ENCODE measurements at regions not wholly inside any gene's neighbourhood (a gene's known extent, or its start where the extent isn't known, plus 50 kb on each side); places are given as distances from the start of the nearest gene placed in this dataset.

- DNase-seq (ENCODE audit: low spot score) (no peak), ATAC-seq (no peak)
These were observed 96.7 kb upstream of the SMIM21 start for GRCh38 chr18:75524181-75524580.

GRCh38 chr18:75521816-75522215 is 94.3 kb upstream of the SMIM21 start:
- no peak for ATAC-seq
- DNase-seq (ENCODE audit: low spot score): no peak

GRCh38 chr18:75518007-75518406 is 90.5 kb upstream of the SMIM21 start:
- no peak for DNase-seq (ENCODE audit: low spot score)
- ATAC-seq: no peak

GRCh38 chr18:75517286-75517685 is 89.8 kb upstream of the SMIM21 start:
- ATAC-seq (no peak), DNase-seq (ENCODE audit: low spot score) (no peak)

GRCh38 chr18:75507636-75508035 is 80.1 kb upstream of the SMIM21 start:
- ATAC-seq (no peak), DNase-seq (ENCODE audit: low spot score) (no peak)

GRCh38 chr18:75506913-75507312 is 79.4 kb upstream of the SMIM21 start:
- DNase-seq (ENCODE audit: low spot score) (no peak), ATAC-seq (no peak)

GRCh38 chr18:75504469-75504868 is 77.0 kb upstream of the SMIM21 start:
- ATAC-seq (no peak), DNase-seq (ENCODE audit: low spot score) (no peak)

- no peak for DNase-seq (ENCODE audit: low spot score)
- ATAC-seq: no peak
These were observed 76.1 kb upstream of the SMIM21 start for GRCh38 chr18:75503615-75504014.

GRCh38 chr18:75502286-75502685 is 74.8 kb upstream of the SMIM21 start:
- DNase-seq (ENCODE audit: low spot score) (no peak), ATAC-seq (no peak)

GRCh38 chr18:75500545-75500944 is 73.0 kb upstream of the SMIM21 start:
- DNase-seq (ENCODE audit: low spot score) (no peak), ATAC-seq (no peak)

- ATAC-seq (no peak), DNase-seq (ENCODE audit: low spot score) (no peak)
These were observed 70.2 kb upstream of the SMIM21 start for GRCh38 chr18:75497576-75498235.

GRCh38 chr18:75496151-75496550 is 68.6 kb upstream of the SMIM21 start:
- ATAC-seq: no peak
- no peak for DNase-seq (ENCODE audit: low spot score)

GRCh38 chr18:75492852-75493251 is 65.3 kb upstream of the SMIM21 start:
- no peak for ATAC-seq

GRCh38 chr18:75491361-75491760 is 63.9 kb upstream of the SMIM21 start:
- no peak for ATAC-seq
- no peak for DNase-seq (ENCODE audit: low spot score)

More at GRCh38 chr18:75492852-75493251, 65.3 kb upstream of the SMIM21 start:
- no peak for DNase-seq (ENCODE audit: low spot score)

- ATAC-seq (no peak), DNase-seq (ENCODE audit: low spot score) (no peak)
These were observed 62.1 kb upstream of the SMIM21 start for GRCh38 chr18:75489493-75490190.

- DNase-seq (ENCODE audit: low spot score) (no peak), ATAC-seq (no peak)
These were observed 56.2 kb upstream of the SMIM21 start for GRCh38 chr18:75483662-75484061.

- DNase-seq (ENCODE audit: low spot score) (no peak), ATAC-seq (no peak)
These were observed 55.4 kb upstream of the SMIM21 start for GRCh38 chr18:75482880-75483279.

- ATAC-seq: no peak
These were observed 53.0 kb upstream of the SMIM21 start for GRCh38 chr18:75480487-75480886.

GRCh38 chr18:75478996-75479880 is 51.7 kb upstream of the SMIM21 start:
- no peak for DNase-seq (ENCODE audit: low spot score)
- ATAC-seq: peak; percentile 97

More at GRCh38 chr18:75480487-75480886, 53.0 kb upstream of the SMIM21 start:
- DNase-seq (ENCODE audit: low spot score): no peak

GRCh38 chr18:75477900-75478299 is 50.4 kb upstream of the SMIM21 start:
- DNase-seq (ENCODE audit: low spot score) (no peak), ATAC-seq (peak; percentile 16)

Measured in left lobe of liver (tissue), 2 donors.